GM12878 (cell line): ENCODE measurements at regions not wholly inside any gene's neighbourhood (a gene's known extent, or its start where the extent isn't known, plus 50 kb on each side); places are given as distances from the start of the nearest gene placed in this dataset.

Experiments used
- ATAC-seq: fragments of 200-7000 bp; cut with Tn5 transposase; 3 replicates; pipeline ENCODE4 v1.9.1; 2020; ENCODE audit warnings: mild to moderate bottlenecking, moderate library complexity
- BruUV-seq: library from RNA; stranded (reverse); fragments of 400-500 nt; replicated peaks from 2 replicates; lab custom pipeline; 2021; lab: Mats Ljungman, UMichigan
- CTCF ChIA-PET: fragments of 300-600 bp; sonication (Branson Sonifier 250); formaldehyde crosslinking; extraction: SDS; loops from one replicate; lab custom pipeline; 2021; ENCODE audit warnings: inconsistent platforms; lab: Yijun Ruan, JAX
- POLR2A ChIA-PET: fragments of 350-600 bp; formaldehyde crosslinking; extraction: SDS; loops from one replicate; lab custom pipeline; 2021; ENCODE audit warnings: inconsistent platforms; lab: Charles Lee
- RAD21 ChIA-PET: fragments of 300-600 bp; sonication (Branson Sonifier 250); formaldehyde crosslinking; loops from one replicate; lab custom pipeline; 2023; ENCODE audit warnings: antibody characterized with exemption; ENCODE audit not compliant: unreplicated experiment; lab: Charles Lee
- SMC1A ChIA-PET: fragments of 300-600 bp; sonication (Branson Sonifier 250); formaldehyde crosslinking; loops from one replicate; lab custom pipeline; 2023; ENCODE audit not compliant: unreplicated experiment, uncharacterized antibody; lab: Charles Lee
- DNase-seq: peaks from one replicate; pipeline ENCODE4 v3.0.0-alpha.2; 2011; ENCODE audit warnings: low read depth, low spot score
- FAIRE-seq: peaks from 3 replicates; lab custom pipeline; 2011; peaks lifted over from hg19 to GRCh38; lab: Jason Lieb, UNC
- H2AFZ ChIP-seq: 2 replicates; pipeline ENCODE4 v1.6.0; 2011; ENCODE audit warnings: low read depth, low read length, control low read depth; ENCODE audit not compliant: control insufficient read depth
- H3K27ac ChIP-seq: 2 replicates; pipeline ENCODE4 v1.5.1; 2011; ENCODE audit warnings: control low read depth; ENCODE audit not compliant: control insufficient read depth, insufficient read depth
- H3K27me3 ChIP-seq, 2 experiments: replicated peaks in 1 of 2; 2 replicates each; pipeline versions ENCODE4 v1.6.0 to v1.6.1; 2011; ENCODE audit warnings: low read length in 1 of 2; ENCODE audit not compliant: control insufficient read depth in 2 of 2, insufficient read depth in 2 of 2
- H3K36me3 ChIP-seq, 2 experiments: 2 replicates each; pipeline ENCODE4 v1.5.1; 2011; ENCODE audit warnings: low read length in 1 of 2; ENCODE audit not compliant: control insufficient read depth in 2 of 2, insufficient read depth in 2 of 2
- H3K4me1 ChIP-seq: 2 replicates; pipeline ENCODE4 v1.6.1; 2011; ENCODE audit warnings: mild to moderate bottlenecking, low read length, moderate library complexity, mixed read lengths; ENCODE audit not compliant: control insufficient read depth, insufficient read depth
- H3K4me2 ChIP-seq: 2 replicates; pipeline ENCODE4 v1.6.0; 2011; ENCODE audit warnings: control low read depth; ENCODE audit not compliant: control insufficient read depth, insufficient read depth
- H3K4me3 ChIP-seq: fragments of 200-600 bp; sonication (generic); 2 replicates; pipeline ENCODE4 v1.5.1; 2016
- H3K79me2 ChIP-seq: 2 replicates; pipeline ENCODE4 v1.6.0; 2011; ENCODE audit warnings: low read length; ENCODE audit not compliant: control insufficient read depth, insufficient read depth
- H3K9ac ChIP-seq: 2 replicates; pipeline ENCODE4 v1.8.0; 2011; ENCODE audit warnings: low read length, control low read depth, mixed read lengths; ENCODE audit not compliant: control insufficient read depth, insufficient read depth
- H3K9me3 ChIP-seq: replicated peaks from 3 replicates; pipeline ENCODE4 v1.5.1; 2011; ENCODE audit warnings: mild to moderate bottlenecking, low read length; ENCODE audit not compliant: control insufficient read depth, insufficient read depth
- H4K20me1 ChIP-seq: 2 replicates; pipeline ENCODE4 v1.6.0; 2011; ENCODE audit not compliant: control insufficient read depth, insufficient read depth
- BHLHE40 ChIP-seq, 2 experiments: fragments of 450-650 bp in 1 of 2; IDR thresholded peaks; 2 replicates each; pipeline ENCODE4 v1.6.1; 2011 to 2017; ENCODE audit warnings: low read depth in 2 of 2, borderline replicate concordance in 1 of 2, improper control_type of control experiment in 1 of 2, low read length in 1 of 2, mild to moderate bottlenecking in 1 of 2
- BMI1 ChIP-seq: fragments of 450-650 bp; IDR thresholded peaks from 2 replicates; pipeline ENCODE4 v1.6.1; 2016; ENCODE audit warnings: mild to moderate bottlenecking, moderate library complexity, borderline replicate concordance
- CREM ChIP-seq: IDR thresholded peaks from 2 replicates; pipeline ENCODE4 v1.6.1; 2014; ENCODE audit warnings: antibody characterized with exemption, low read depth
- E2F4 ChIP-seq: IDR thresholded peaks from 2 replicates; pipeline ENCODE4 v1.6.1; 2012; ENCODE audit warnings: low read depth, low read length, improper control_type of control experiment
- EGR1 ChIP-seq, 2 experiments: IDR thresholded peaks; 1 replicate in 1 of 2; 2 replicates in 1 of 2; pipeline ENCODE4 v1.6.1; 2011 to 2012; ENCODE audit warnings: low read depth in 2 of 2, low read length in 2 of 2, borderline replicate concordance in 1 of 2, mild to moderate bottlenecking in 1 of 2, moderate library complexity in 1 of 2
- GABPA ChIP-seq: IDR thresholded peaks from 2 replicates; pipeline ENCODE4 v1.6.1; 2014; ENCODE audit warnings: antibody characterized with exemption, low read depth, mild to moderate bottlenecking, inconsistent platforms
- HDAC6 ChIP-seq: fragments of 200-600 bp; sonication (generic); IDR thresholded peaks from one replicate; pipeline ENCODE4 v1.8.0; 2017; ENCODE audit warnings: antibody characterized with exemption; ENCODE audit not compliant: unreplicated experiment
- IKZF1 ChIP-seq: fragments of 450-650 bp; conservative IDR thresholded peaks from 2 replicates; pipeline ENCODE4 v1.6.1; 2017; ENCODE audit warnings: antibody characterized with exemption, mild to moderate bottlenecking
- JUNB ChIP-seq: IDR thresholded peaks from 2 replicates; pipeline ENCODE4 v1.6.1; 2016; ENCODE audit warnings: antibody characterized with exemption, mild to moderate bottlenecking
- LARP7 ChIP-seq: fragments of 450-650 bp; IDR thresholded peaks from 2 replicates; pipeline ENCODE4 v1.6.1; 2017; ENCODE audit warnings: mild to moderate bottlenecking
- NFIC ChIP-seq: IDR thresholded peaks from 2 replicates; pipeline ENCODE4 v1.6.1; 2012; ENCODE audit warnings: low read depth, mild to moderate bottlenecking, inconsistent platforms, low read length, moderate library complexity
- POU2F2 ChIP-seq: IDR thresholded peaks from 3 replicates; pipeline ENCODE4 v1.6.1; 2011; ENCODE audit warnings: low read depth, mild to moderate bottlenecking, low read length, borderline replicate concordance
- RAD21 ChIP-seq: IDR thresholded peaks from 2 replicates; pipeline ENCODE4 v1.6.1; 2011; ENCODE audit warnings: mild to moderate bottlenecking, low read depth, low read length, moderate library complexity; ENCODE audit not compliant: insufficient read depth
- SPI1 ChIP-seq: IDR thresholded peaks from 2 replicates; pipeline ENCODE4 v1.6.1; 2011; ENCODE audit warnings: low read depth, mild to moderate bottlenecking, low read length, moderate library complexity, borderline replicate concordance; ENCODE audit not compliant: insufficient read depth
- SREBF2 ChIP-seq: IDR thresholded peaks from 2 replicates; pipeline ENCODE4 v1.6.1; 2012; ENCODE audit warnings: mild to moderate bottlenecking, low read length
- WRNIP1 ChIP-seq: IDR thresholded peaks from 2 replicates; pipeline ENCODE4 v1.6.1; 2011; ENCODE audit warnings: low read depth, low read length, improper control_type of control experiment, borderline replicate concordance
- ZNF687 ChIP-seq: fragments of 450-650 bp; IDR thresholded peaks from 2 replicates; pipeline ENCODE4 v1.6.1; 2017; ENCODE audit warnings: mild to moderate bottlenecking, moderate library complexity
- WGBS: methylation state at CpG from one replicate; pipeline ENCODE4 v1.1.6; 2016; ENCODE audit warnings: low lambda C conversion rate; ENCODE audit not compliant: insufficient replicate concordance, insufficient coverage; ENCODE audit errors: missing lambda C conversion rate; 5-methylcytosine and 5-hydroxymethylcytosine counted together
- in situ Hi-C: fragments of 300-500 bp; cut with MboI; formaldehyde crosslinking; loops from 9 replicates; pipeline ENCODE4 v1.14.3; 2018; ENCODE audit warnings: mixed read lengths
- intact Hi-C: fragments of 100-400 bp; cut with micrococcal nuclease; formaldehyde crosslinking; loops from one replicate; pipeline ENCODE4 v1.14.2; 2022; ENCODE audit not compliant: unreplicated experiment
- TF ChIP-seq, protein P1 (sequence below): fragments of 450-650 bp; IDR thresholded peaks from 2 replicates; pipeline ENCODE4 v1.6.1; 2017; ENCODE audit warnings: borderline replicate concordance
- TF ChIP-seq, protein P2 (sequence below): fragments of 450-650 bp; IDR thresholded peaks from 2 replicates; pipeline ENCODE4 v1.6.1; 2016; ENCODE audit warnings: mild to moderate bottlenecking

GRCh38 chr16:49121636-49122035 is 160.0 kb downstream of the CBLN1 start:
- intact Hi-C loops (no loop called here), in situ Hi-C loops (no loop called here)
- Histone ChIP-seq H3K4me3 (no peak overlapping the region), H3K9ac (no peak overlapping the region), H3K27ac (no peak overlapping the region), H3K4me1 (no peaks in the 10 kb centered on the region), H2AFZ (no peak overlapping the region), H3K9me3 (no peaks in the 10 kb centered on the region), H4K20me1 (no peaks in the 10 kb centered on the region), H3K4me2 (no peak overlapping the region), H3K79me2 (no peaks in the 10 kb centered on the region), H3K27me3 (no peaks in the 10 kb centered on the region), H3K36me3 (no peaks in the 10 kb centered on the region)
- no TSS peak for BruUV-seq
- CTCF ChIA-PET = no interaction called here
- WGBS = 14% methylated on average over 5 of the region's 5 CpGs
- FAIRE-seq (no peak), ATAC-seq (no peak), DNase-seq (no peak)
- SMC1A ChIA-PET = no interaction called here
- POLR2A ChIA-PET = no interaction called here
- RAD21 ChIA-PET = no interaction called here
- TF ChIP-seq JUNB (no peak), GABPA (no peak), HDAC6 (no peak), EGR1 (IDR thresholded peaks at IDR 0.05; ENCODE audit: borderline replicate concordance in 1 of 2, low read depth in 2 of 2, low read length in 2 of 2) (no peak), IKZF1 (no peak), BMI1 (no peak), CREM (no peak), SPI1 (no peak), SREBF2 (no peak), ZNF687 (no peak), NFIC (no peak), LARP7 (no peak), E2F4 (no peak), WRNIP1 (no peak), BHLHE40 (IDR thresholded peaks at IDR 0.05; ENCODE audit: borderline replicate concordance in 1 of 2, low read depth in 2 of 2, low read length in 1 of 2) (no peak), RAD21 (no peak), POU2F2 (no peak)
- TF ChIP-seq, protein P1, sequence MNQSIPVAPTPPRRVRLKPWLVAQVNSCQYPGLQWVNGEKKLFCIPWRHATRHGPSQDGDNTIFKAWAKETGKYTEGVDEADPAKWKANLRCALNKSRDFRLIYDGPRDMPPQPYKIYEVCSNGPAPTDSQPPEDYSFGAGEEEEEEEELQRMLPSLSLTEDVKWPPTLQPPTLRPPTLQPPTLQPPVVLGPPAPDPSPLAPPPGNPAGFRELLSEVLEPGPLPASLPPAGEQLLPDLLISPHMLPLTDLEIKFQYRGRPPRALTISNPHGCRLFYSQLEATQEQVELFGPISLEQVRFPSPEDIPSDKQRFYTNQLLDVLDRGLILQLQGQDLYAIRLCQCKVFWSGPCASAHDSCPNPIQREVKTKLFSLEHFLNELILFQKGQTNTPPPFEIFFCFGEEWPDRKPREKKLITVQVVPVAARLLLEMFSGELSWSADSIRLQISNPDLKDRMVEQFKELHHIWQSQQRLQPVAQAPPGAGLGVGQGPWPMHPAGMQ = no peak
- TF ChIP-seq, protein P2, sequence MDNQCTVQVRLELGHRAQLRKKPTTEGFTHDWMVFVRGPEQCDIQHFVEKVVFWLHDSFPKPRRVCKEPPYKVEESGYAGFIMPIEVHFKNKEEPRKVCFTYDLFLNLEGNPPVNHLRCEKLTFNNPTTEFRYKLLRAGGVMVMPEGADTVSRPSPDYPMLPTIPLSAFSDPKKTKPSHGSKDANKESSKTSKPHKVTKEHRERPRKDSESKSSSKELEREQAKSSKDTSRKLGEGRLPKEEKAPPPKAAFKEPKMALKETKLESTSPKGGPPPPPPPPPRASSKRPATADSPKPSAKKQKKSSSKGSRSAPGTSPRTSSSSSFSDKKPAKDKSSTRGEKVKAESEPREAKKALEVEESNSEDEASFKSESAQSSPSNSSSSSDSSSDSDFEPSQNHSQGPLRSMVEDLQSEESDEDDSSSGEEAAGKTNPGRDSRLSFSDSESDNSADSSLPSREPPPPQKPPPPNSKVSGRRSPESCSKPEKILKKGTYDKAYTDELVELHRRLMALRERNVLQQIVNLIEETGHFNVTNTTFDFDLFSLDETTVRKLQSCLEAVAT = no peak
